NCI-H2196 (cell line): ENCODE measurements at regions not wholly inside any gene's neighbourhood (a gene's known extent, or its start where the extent isn't known, plus 50 kb on each side); places are given as distances from the start of the nearest gene placed in this dataset.

Source experiments
- DNase-seq: peaks from one replicate; lab custom pipeline; 2025; ENCODE audit not compliant: unreplicated experiment; lab: John Stamatoyannopoulos, UW

DNA sequence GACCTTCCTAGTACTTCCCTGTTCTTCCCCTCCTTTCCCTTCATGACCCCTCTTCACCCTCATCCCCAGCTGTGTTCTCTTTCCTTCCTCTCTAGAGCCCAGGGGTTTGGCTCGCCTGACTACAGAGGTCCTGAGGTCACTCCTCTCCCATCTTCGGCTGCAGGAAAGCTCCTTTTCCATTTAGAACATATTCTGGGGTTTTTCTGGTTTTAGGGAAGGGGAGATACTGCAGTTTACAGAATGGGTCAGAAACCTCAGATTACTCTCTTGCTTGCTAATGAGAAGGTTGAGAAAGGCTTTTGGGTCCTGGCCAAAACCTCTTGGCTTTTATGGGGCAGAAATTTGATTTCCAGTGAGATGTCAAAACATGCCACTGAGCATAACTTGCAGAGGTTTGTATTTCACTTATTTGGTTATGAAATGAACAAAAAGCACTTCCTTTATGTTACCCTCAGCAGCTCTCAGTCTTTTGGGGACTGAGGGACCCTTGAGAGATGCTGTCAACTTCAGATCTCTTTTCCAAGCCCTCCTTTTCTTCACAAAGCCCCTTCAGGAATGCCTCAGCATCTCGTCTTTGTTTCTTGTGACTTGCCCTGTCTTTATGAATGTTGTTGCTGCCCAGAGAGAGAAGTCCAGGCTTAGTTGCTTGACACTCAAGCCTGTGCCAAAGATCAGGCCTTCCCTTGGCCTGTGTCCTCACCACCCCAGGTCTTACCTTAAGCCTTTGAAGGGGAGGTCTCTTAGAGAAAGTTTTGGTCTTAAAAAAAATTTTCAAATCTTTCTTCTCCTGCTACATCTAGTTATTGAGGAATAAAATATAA lies 121.7 kb upstream of the TPM1 start:
- DNase-seq, result no peak

DNA sequence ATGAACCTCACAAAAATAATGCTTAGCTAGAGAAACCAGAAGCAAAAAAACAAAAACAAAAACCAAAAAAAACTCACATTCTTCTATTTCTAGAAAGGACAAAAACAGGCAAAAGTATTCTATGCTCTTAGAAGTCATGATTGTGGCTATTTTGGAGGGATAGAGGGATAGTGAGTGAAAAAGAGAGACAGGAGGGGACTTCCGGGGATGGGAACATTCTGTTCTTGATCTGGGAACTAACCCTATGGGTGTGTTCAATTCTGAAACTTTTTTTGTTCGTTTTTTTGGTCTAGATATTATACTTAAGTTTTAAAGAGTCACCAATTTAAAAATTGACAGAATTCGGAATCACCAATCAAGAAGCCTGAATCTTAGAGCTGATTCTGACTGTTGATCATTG lies 120.0 kb upstream of the TPM1 start:
- DNase-seq, result no peak

DNA sequence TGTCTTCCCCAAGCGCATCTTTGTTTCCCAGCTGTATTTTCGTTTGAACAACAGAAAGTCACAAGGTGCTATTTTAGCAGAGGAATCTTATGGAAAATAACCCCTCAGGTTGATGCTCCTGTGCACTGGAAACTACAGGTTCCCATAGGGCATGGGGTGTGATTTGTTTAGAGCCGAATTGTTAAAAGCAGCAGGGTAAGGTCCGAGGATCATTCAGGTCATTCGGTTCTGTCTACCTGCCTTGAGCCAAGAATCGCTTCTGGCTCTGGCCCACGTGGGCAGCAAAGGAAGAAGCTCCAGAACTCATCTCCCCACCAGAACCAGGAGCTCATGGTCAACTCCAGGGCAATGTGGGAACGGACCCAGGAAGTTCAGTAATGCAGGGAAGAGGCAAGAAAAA lies 116.7 kb upstream of the TPM1 start:
- DNase-seq, result no peak

GRCh38 chr15:62927196-62927595 lies 115.4 kb upstream of the TPM1 start:
- DNase-seq, result no peak

DNA sequence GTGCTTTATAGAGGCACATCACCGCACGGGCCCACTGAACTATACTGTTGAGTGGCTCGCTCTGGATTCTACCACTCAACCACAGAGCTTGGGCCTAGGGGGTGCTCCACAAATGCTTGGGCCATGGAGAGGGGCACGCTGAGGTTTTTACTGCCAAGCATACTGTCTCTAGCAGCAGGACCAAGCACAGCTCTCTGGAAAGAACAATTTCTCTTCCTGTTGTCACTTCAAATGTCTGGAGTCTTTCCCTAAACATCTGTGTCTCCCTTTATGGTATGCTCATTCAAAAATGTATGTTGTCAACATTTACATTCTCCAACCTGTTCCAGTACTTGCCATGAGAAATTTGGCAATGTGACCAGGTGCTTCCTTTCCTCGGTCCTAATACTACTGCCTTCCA lies 114.7 kb upstream of the TPM1 start:
- DNase-seq, result no peak

- DNase-seq, result peak; percentile 10
Measured at GRCh38 chr15:62928242-62928999, 114.1 kb upstream of the TPM1 start.

GRCh38 chr15:62929000-62929357 lies 113.6 kb upstream of the TPM1 start:
- no peak for DNase-seq

GRCh38 chr15:62931650-62932049 lies 110.9 kb upstream of the TPM1 start:
- DNase-seq, result no peak

GRCh38 chr15:62932436-62932835 lies 110.1 kb upstream of the TPM1 start:
- DNase-seq, result no peak

DNA sequence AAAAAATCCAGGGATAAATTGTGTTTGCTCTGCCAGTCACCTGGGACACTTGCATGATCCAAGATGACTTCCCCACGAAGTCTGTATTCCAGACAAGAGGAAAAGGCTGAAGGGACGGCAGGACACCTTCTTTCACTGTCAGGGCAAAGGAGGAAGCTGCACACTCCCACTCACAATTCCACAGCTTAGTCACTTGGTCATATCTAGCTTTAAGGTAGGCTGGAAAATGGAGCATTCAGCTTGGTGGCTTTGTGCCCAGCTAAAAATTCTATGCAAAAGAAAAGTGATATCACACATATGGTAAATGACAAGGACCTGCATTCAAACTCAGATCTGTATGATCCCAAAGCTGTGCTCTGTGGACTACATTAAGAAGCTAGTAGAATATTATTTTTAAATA lies 109.2 kb upstream of the TPM1 start:
- no peak for DNase-seq

- no peak for DNase-seq
Measured at GRCh38 chr15:62934236-62934971, 108.1 kb upstream of the TPM1 start.

DNA sequence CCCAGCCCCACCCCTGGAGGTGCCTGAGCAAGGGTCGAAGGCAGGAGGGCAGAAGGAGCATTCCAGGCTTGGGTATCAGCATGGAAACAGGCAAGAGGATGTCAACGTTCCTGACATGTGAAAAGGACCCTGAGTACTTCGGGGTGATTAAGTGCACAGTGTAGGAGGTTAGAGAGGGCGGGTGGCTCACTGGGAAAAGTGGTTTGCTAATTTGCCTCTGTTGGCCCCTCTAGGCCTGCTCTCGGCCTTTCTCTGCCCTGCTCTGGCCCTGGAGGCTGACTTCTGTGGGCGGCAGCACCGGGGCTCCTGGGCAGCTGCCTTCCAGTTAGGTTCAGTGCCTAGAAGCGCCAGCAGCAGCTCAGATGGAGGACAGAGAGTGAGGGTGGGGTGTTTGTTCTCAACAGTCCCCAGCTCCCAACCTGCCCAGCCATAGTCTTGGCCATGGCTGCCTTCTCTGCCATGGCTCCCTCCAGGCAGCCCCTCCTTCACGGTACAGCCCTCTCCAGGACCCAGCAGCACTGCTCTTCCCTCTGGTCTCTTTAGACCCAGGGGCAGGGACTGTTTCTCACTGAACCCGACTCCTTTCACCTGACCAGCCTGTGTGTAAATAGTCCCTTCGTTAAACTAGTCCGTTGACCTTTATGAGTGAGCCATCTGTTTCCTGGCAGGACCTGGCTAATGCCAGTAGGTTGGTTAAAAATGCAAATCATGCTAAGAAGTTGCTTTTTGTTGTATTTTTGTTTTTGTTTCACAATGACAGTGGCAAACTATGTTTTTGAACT lies 107.1 kb upstream of the TPM1 start:
- DNase-seq, result peak; percentile 9

- no peak for DNase-seq
Measured at GRCh38 chr15:62938825-62939224, 103.7 kb upstream of the TPM1 start.

GRCh38 chr15:62940093-62940754 lies 102.3 kb upstream of the TPM1 start:
- no peak for DNase-seq

DNA sequence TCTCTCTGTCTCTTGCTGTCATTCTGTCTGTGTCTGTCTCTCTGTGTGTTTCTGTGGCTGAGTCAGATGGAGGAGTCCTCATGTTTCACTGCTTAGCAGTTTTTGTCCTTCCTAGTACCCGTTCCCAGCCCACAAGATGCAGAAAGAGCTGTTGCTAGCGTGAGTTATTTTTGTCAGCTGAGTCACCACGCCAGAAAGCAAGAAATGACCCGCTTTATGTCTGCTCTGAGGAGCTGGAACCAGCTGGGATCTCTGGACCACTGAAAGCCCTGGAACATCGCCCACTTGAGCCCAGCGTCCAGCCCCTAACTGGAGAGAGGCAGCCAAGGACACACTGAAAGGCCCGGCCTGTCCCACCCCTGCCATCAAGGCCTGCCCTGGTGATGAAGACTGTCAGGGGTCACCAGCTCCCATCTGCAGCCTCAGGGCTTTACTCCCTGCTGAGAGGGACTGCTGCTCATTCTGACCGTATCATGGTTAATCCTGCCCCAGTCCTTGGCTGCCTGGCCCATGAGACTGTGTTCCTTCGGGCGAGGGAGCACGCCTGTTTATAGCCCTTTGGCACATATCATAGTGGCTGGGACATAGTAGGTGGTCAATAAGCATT lies 101.7 kb upstream of the TPM1 start:
- DNase-seq, result peak; percentile 6

- DNase-seq, result no peak
Measured at GRCh38 chr15:62941699-62942098, 100.8 kb upstream of the TPM1 start.

DNA sequence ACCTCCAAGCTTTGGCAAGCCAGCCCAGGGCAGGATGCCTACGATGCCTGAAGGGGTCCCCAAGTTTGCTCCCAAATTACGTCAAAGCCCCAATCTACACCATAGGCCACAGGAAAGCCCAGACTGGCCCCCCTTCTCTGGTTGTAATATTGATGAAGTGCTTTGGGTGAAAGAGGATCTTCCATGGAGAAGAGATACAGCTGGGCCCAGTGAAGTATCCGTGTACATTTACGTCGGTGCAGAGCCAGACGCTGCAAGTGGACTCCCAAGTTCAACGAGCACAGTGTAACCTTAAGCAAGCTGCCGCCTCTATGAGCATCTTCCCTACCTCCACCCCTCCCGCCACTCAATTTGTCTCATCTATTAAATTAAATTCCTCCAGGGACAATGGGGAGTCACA lies 100.1 kb upstream of the TPM1 start:
- DNase-seq, result no peak

DNA sequence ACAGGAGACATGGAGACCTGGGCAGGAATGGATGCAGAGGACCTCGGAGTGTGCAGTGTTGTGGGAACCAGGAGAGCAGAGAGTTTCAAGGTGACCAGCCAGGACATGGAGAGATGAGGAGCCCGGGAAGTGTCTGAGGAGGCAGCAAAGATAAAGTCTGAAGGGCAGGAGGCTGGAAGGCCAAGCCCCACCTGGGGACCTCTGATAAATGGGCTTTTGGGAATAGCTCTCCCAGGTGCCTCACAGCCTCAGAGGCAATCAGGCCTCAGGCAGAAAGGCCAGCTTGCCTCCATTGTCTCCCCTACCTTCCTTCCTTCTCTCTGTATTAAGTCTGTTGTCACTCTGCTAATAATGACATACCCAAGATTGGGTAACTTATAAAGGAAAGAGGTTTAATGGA lies 97.5 kb upstream of the TPM1 start:
- no peak for DNase-seq

DNA sequence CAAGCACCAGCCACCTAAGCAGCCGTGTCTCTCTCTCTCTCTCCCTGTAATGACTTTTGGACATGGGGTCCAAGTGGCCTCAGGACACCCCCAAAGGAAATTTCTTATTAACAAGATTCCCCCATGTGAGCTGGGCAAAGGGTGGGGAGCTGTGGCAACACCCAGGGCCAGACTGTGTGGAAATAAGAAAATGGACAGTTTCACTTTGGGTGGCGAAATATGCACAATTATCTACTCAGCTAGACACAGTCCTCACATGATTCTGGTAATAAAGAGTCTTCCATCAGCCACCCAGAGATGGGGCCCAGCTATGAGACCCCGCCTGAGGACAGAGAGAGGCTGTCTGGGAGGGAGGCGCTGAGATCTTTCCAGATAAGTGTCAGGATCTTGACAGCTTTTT lies 96.8 kb upstream of the TPM1 start:
- no peak for DNase-seq

GRCh38 chr15:62946940-62947339 lies 95.6 kb upstream of the TPM1 start:
- DNase-seq, result no peak
